ENCODE measurements at regions not wholly inside any gene's neighbourhood (a gene's known extent, or its start where the extent isn't known, plus 50 kb on each side); places are given as distances from the start of the nearest gene placed in this dataset.

DNA sequence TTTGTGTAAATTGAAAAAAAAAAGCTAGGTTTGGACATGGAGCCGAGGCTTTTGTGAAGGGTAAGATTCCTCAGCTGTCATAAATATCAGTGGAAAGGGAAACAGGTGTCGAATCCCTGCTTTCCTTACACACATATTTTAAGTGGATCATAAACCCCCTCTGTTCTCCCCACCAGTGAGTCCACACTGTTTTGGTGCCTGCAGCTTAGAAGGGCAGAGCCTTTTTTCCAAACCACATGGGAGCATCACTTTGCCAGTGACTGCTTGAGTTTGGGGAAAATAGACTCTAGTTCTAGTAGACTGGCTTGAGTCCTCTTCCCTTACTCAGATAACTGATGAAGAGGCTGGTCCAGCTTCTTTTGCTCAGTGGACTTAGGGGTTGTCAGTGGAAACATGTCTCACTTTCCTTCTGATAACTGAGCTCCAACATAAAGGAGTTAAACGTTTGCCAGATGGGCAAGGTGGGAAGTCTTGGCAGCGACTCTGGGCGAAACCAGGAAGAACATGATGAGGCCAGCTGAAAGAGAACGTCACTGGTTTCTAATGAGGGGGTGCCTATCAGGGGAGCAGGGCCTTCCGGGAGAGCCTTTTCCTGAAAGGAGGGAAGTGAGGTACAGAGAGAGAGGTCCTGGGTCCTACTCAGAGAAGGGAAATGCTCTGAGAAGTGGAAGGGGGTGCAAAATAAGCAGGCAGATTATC lies 168.1 kb upstream of the PARP11 start:
- TF ChIP-seq POLR2A (IDR thresholded peaks at IDR 0.05): no peak
- TF ChIP-seq, protein P1, sequence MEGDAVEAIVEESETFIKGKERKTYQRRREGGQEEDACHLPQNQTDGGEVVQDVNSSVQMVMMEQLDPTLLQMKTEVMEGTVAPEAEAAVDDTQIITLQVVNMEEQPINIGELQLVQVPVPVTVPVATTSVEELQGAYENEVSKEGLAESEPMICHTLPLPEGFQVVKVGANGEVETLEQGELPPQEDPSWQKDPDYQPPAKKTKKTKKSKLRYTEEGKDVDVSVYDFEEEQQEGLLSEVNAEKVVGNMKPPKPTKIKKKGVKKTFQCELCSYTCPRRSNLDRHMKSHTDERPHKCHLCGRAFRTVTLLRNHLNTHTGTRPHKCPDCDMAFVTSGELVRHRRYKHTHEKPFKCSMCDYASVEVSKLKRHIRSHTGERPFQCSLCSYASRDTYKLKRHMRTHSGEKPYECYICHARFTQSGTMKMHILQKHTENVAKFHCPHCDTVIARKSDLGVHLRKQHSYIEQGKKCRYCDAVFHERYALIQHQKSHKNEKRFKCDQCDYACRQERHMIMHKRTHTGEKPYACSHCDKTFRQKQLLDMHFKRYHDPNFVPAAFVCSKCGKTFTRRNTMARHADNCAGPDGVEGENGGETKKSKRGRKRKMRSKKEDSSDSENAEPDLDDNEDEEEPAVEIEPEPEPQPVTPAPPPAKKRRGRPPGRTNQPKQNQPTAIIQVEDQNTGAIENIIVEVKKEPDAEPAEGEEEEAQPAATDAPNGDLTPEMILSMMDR (IDR thresholded peaks at IDR 0.05): no peak
